Pancreas (tissue), 10 donors: ENCODE measurements at regions not wholly inside any gene's neighbourhood (a gene's known extent, or its start where the extent isn't known, plus 50 kb on each side); places are given as distances from the start of the nearest gene placed in this dataset.

Source experiments
- ATAC-seq, 4 donors: fragments of 200-7000 bp; cut with Tn5 transposase; one replicate each; pipeline versions ENCODE4 v1.8.0 to v1.9.1; 2020; ENCODE audit warnings: mild to moderate bottlenecking in 4 of 4, moderate library complexity in 4 of 4
- DNase-seq, 6 donors: peaks; one replicate each; pipeline ENCODE4 v3.0.0-alpha.2; 2020
- FAIRE-seq: peaks from 2 replicates; lab custom pipeline; 2012; peaks lifted over from hg19 to GRCh38; lab: Jason Lieb, UNC
- H3K27ac ChIP-seq, 4 donors: fragments of 200-600 bp; sonication (generic); 1 replicate in 3 of 4; 2 replicates in 1 of 4; pipeline versions ENCODE4 v1.5.0 to v1.8.0; 2020
- H3K27me3 ChIP-seq, 4 donors: fragments of 200-600 bp; one replicate each; pipeline ENCODE4 v1.8.0; 2021
- H3K36me3 ChIP-seq, 3 donors: fragments of 200-600 bp; sonication (generic) in 1 of 3; one replicate each; pipeline versions ENCODE4 v1.5.0 to v1.8.0; 2020 to 2021
- H3K4me1 ChIP-seq, 3 donors: fragments of 200-600 bp; one replicate each; pipeline ENCODE4 v1.8.0; 2021
- H3K4me3 ChIP-seq, 4 donors: fragments of 200-600 bp; sonication (generic) in 2 of 4; one replicate each; pipeline versions ENCODE4 v1.5.0 to v1.8.0; 2020 to 2021
- H3K9me3 ChIP-seq, 4 donors: fragments of 200-600 bp; one replicate each; pipeline ENCODE4 v1.8.0; 2021
- CTCF ChIP-seq, 4 donors: fragments of 200-600 bp; sonication (generic) in 3 of 4; IDR thresholded peaks; one replicate each; pipeline versions ENCODE4 v1.5.0 to v1.8.0; 2021; ENCODE audit warnings: antibody characterized with exemption in 4 of 4
- WGBS, 2 donors: extraction: QIAGEN DNeasy Blood & Tissue Kit; methylation state at CpG; one replicate each; pipeline ENCODE4 v1.1.7; 2013; 5-methylcytosine and 5-hydroxymethylcytosine counted together
- intact Hi-C, 3 donors: fragments of 100-400 bp; cut with DNase I; formaldehyde crosslinking; loops; one replicate each; pipeline versions ENCODE4 v1.11.1 to v1.14.2; 2022
- donor health status: healthy with polysubstance abuse.
- donor health status: DM: no; HTN: no; CAD: no; lungs with moderate emphysema.
- donor health status: DM: no; HTN: no; CAD: no.
- donor health status: control.
- donor health status: control.
- donor health status: Bipolar disorder and iron deficiency.
- donor health status: DM: yes; HTN: yes; CAD: no.
- donor health status: DM: no; HTN: no; CAD: no.
- donor health status: DM: no; HTN: no; CAD: no.
- donor health status: DM: yes; HTN: yes; CAD: no.

GRCh38 chr3:76054404-76054803 is 269.1 kb upstream of the ZNF717 start:
- Histone ChIP-seq H3K4me3 (no peak overlapping the region), H3K27ac (no peak overlapping the region), H3K36me3 (no peaks in the 10 kb centered on the region), H3K9me3 (no peaks in the 10 kb centered on the region), H3K27me3 (no peaks in the 10 kb centered on the region), H3K4me1 (no peaks in the 10 kb centered on the region)
- intact Hi-C loops: no loop called here
- no peak for ATAC-seq
- no peak for FAIRE-seq
- TF ChIP-seq CTCF (IDR thresholded peaks at IDR 0.05): no peak
- WGBS, 2 donors: 35 to 39% methylated on average over 1 of the region's 1 CpG
- no peak for DNase-seq

GRCh38 chr3:76061654-76062053 is 276.3 kb upstream of the ZNF717 start:
- H3K27ac ChIP-seq: no peak overlapping the region
- DNase-seq (no peak), FAIRE-seq (no peak), ATAC-seq (no peak)
- WGBS, 2 donors: 70 to 79% methylated on average over 3 of the region's 3 CpGs
- H3K27me3 ChIP-seq: no peaks in the 10 kb centered on the region
- no peak overlapping the region for H3K4me3 ChIP-seq
- intact Hi-C loops: no loop called here
- no peaks in the 10 kb centered on the region for H3K36me3 ChIP-seq
- no peak for TF ChIP-seq CTCF (IDR thresholded peaks at IDR 0.05)
- H3K4me1 ChIP-seq: no peaks in the 10 kb centered on the region
- no peaks in the 10 kb centered on the region for H3K9me3 ChIP-seq

- Histone ChIP-seq H3K27me3 (no peaks in the 10 kb centered on the region), H3K27ac (no peak overlapping the region), H3K9me3 (no peaks in the 10 kb centered on the region), H3K4me1 (no peaks in the 10 kb centered on the region), H3K36me3 (no peaks in the 10 kb centered on the region), H3K4me3 (no peak overlapping the region)
- ATAC-seq (peak in 1 of 4 donors; percentile 29), FAIRE-seq (no peak), DNase-seq (no peak)
- TF ChIP-seq CTCF (IDR thresholded peaks at IDR 0.05): no peak
- WGBS, 2 donors: 56 to 71% methylated on average over 3 of the region's 3 CpGs
- intact Hi-C loops: no loop called here
These were observed 277.7 kb upstream of the ZNF717 start for GRCh38 chr3:76063019-76063418.

GRCh38 chr3:76063811-76064210 is 278.5 kb upstream of the ZNF717 start:
- Histone ChIP-seq H3K27ac (no peak overlapping the region), H3K4me3 (no peak overlapping the region), H3K9me3 (no peaks in the 10 kb centered on the region), H3K4me1 (no peaks in the 10 kb centered on the region), H3K36me3 (no peaks in the 10 kb centered on the region), H3K27me3 (no peaks in the 10 kb centered on the region)
- no peak for TF ChIP-seq CTCF (IDR thresholded peaks at IDR 0.05)
- FAIRE-seq (no peak), DNase-seq (no peak), ATAC-seq (no peak)
- intact Hi-C loops: no loop called here
- WGBS, 2 donors: 52 to 60% methylated on average over 5 of the region's 5 CpGs

- intact Hi-C loops: no loop called here
- no peak overlapping the region for H3K4me3 ChIP-seq
- FAIRE-seq (no peak), DNase-seq (no peak), ATAC-seq (no peak)
- H3K27ac ChIP-seq: no peak overlapping the region
- H3K36me3 ChIP-seq: no peaks in the 10 kb centered on the region
- no peaks in the 10 kb centered on the region for H3K9me3 ChIP-seq
- TF ChIP-seq CTCF (IDR thresholded peaks at IDR 0.05): no peak
- H3K27me3 ChIP-seq: no peaks in the 10 kb centered on the region
- H3K4me1 ChIP-seq: no peaks in the 10 kb centered on the region
These were observed 280.6 kb upstream of the ZNF717 start for GRCh38 chr3:76065964-76066363.
